HG02759 (cell line): ENCODE measurements at regions not wholly inside any gene's neighbourhood (a gene's known extent, or its start where the extent isn't known, plus 50 kb on each side); places are given as distances from the start of the nearest gene placed in this dataset.

Experiments
- ATAC-seq: cut with Tn5 transposase; IDR thresholded peaks from one replicate; pipeline ENCODE4 v1.9.1; 2021; ENCODE audit warnings: mild to moderate bottlenecking, moderate library complexity; ENCODE audit not compliant: unreplicated experiment

DNA sequence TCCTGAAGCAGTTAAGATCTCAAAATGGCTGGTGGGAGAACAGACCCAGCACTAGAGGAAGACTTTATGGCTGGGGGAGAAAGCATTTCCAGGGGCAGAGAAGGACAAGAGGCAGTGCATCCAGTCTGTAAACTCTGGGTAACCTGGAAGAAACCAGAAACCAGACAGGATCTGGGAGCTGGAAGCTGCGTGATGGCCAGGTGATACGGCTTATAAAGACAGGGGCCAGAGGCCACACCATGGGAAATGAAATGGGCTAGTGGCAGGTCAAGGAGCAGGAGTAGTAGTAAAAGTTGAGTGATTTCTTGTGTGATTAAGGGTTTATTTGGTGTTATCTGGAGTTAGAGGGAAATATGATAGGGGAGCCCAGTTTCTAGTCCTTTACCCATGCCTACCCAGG is 144.7 kb upstream of the ARRDC4 start:
- ATAC-seq: no peak

DNA sequence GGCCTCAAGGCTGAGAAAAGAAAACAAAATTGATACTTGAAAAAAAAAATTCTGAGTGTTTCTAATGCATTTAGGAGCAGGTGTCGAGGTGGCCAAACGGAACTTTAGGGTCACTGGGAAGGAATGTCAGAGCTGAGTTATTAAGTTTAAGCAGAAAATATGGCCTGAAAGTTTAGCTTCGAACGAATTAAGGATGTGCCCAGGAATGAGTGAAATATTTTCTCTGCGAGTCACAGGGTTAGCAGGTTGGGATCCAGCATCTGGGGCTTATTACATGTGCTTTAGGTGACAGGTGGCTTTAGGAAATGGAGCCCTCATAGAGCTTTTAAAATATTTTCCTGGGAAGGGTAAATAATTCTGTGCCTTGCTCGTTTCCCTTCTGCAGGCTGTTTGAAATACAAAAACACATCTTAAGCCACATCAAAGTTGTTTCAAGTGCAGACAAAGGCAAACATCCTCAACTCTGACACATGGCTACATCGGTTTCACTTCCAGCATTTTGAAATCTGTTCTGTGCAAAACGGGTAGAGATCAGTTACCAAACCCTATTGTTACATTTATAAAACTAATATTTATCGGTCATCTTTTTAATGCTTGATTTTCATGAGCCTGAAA is 143.1 kb upstream of the ARRDC4 start:
- no peak for ATAC-seq

DNA sequence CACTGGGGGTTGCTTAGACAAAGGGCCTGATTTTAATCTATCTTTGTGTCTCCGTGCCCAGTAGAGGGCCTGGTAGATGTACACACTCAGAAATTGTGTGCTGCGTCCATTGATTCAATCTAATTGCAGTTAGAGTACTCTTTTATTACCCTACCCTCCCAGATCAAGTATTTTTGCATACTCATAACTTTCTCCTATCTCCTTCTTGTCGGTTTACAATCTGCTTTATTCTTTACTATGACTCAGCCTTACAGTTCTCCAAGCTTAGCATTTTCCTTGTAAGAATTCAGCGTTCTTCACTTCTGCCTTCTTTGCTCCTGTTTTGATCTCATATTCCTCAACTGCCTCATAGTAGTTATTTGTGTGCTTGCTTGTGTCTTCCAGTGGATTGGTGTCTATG is 124.5 kb upstream of the ARRDC4 start:
- no peak for ATAC-seq

DNA sequence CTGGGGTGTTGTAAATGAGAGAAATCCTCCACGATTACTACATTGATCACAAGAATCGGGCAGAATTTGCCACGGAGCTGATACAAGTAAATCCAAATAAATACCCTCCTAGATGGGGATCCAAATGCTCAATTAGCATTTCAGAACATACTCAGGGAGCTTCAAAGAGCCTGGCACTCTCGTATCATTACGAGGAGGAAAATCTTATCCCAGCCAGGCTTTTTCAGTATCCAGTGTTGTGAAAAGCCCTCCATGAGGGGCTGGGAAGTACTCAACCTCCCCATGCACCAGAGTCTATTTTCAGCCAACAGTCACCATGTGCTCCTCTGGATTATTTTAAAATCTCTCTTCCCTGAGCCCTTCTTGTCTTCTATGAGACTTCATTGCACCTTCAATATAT is 122.6 kb upstream of the ARRDC4 start:
- ATAC-seq: no peak

DNA sequence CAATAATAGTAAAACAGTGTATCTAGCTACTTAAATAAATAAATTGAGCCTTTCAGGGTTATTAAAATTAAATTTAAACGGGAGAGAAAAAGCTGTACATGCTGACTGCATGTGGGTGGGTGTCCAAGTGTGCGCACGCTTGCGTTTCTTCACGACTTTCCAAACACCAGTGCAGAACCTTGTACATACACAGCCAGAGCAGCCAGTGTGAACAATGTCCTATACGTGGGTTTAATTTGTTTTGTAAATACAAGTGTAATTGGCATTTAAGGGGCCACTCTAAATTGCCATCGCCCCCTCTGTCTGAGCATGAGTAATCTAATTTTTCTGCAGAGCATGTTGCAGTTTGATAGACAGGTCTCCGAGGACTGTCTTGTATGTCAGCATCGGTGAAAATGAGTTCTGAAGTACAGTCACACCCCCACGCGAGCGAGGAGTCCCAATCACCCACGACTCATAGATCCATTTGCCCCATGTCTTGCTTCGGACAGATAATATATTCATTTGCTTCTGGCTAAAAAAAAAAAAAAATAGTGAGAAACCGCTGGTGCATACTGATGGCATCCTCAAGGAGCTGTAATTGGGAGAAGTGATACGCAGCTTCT is 121.8 kb upstream of the ARRDC4 start:
- no peak for ATAC-seq

DNA sequence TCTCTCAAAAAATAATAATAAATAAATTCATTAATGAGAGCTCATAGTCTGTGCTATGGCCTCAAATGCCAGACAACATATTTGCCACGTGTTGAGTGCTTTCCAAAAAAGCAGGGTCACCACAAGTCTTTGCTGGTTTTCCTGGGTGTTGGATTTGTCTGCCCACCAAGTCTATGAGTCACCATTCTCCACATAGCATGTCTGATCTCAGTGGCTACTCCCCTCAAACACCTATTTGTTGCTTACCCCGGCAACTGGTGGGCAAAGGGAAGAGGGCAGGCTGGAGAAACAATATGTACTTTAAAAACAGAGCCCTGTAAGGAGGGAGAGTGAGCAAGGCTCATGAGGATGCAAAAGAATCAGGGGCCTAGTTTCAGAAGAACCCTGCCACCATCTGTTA is 120.0 kb upstream of the ARRDC4 start:
- ATAC-seq: no peak

DNA sequence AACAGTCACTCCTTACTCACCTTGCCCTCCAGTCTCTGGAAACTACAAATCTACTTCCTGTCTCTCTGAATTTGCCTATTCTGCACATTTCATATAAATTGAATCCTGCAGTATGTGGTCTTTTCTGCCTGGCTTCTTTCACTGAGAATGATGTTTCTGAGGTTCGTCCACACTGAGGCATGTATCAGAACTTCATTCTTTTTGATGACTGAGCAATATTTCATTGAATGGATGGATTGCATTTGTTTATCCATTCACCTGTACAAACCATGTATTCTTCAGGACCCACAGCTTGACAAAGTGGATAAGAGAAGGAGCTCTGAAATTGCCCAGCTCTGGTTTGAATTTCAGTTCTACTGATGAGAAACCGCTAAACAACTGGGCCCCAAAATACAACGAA is 118.9 kb upstream of the ARRDC4 start:
- ATAC-seq: no peak

DNA sequence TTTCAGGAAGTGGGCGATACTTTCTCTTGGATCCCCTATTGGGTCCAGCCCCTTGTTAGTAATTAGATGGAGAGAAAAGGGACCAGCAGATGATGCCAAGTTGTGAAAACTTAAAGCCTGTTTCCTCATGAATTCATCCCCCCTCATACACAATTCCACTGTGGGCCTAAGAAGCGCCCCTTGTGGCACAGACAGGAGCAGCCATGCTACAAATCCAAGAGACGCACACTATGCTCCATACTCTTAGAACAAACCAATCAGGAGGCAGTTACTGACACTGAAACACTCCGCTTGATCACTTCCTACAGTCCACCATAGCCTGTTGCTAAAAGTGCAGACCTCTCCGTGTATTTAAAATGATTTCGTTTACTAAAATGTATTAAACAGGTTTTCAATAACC is 111.3 kb upstream of the ARRDC4 start:
- ATAC-seq: no peak

DNA sequence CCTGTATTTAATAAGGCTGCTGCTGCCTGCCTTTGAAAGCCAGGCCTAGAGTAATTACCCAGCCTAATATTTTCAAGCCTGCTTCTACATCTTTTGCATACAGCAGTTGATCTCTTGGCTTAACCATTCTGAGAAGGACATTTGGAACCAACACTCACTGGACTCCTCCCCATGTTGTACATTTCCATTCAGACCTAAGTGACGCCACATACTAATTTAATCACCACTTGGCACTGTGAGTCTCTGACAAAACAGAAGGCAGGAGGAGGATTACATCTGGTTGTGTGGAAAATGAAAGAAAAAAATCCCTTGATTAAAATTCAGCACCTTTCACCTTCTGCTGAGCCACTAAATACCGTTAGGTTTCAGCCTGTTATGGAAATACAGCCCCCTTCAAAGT is 102.2 kb upstream of the ARRDC4 start:
- ATAC-seq: no peak

DNA sequence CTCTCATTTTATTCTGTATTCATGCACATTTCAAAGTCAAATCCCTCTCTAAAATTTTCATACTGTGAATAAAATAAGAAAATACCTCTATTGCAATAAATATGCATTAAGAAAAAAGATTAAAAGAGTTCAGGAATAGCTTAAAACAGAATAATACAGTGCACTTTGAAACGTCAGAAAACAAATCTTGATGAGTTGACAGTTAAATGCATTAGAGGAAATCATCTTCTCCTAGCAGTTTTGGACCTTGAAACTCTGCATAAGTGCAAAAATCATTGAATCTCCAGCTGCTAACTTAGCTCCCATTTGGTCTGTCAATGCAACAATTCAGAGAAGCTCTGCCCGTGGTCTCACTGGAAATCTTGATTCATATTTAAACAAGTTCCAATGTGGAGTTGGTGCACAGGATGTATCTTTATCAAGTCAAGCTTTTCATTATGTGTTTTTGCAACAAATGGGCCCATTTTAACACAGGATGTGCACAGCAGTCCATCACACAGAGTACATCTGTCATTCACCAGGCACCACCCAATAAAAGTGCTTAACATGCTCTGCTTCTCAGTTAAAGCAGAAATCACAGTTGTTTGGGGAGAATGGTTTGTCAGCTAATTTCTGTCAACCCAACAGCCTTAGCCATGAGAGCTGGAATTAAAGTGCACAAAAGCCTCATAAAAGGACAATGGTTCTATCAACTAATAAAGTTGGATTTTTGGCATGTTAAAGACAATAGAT is 98.8 kb upstream of the ARRDC4 start:
- ATAC-seq: no peak

DNA sequence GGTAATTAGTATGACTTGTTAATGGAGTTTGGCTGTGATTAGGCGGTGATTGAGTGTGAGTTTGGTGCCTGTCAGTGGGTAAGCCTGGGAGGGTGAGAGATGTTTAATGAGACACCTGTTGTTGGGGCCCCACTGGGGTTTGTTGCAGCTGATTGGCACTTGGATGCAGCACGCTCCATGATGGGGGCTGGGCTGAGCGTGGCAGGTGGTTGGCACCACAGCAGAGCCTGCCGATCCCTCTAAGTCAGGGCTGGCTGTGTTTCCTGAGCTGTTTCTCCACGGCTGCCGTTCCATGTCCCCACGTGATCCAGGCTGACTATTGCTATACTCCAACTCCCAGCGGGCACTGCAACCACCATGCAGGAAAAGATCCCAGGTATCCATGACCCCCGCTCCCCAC is 93.5 kb upstream of the ARRDC4 start:
- ATAC-seq: no peak

DNA sequence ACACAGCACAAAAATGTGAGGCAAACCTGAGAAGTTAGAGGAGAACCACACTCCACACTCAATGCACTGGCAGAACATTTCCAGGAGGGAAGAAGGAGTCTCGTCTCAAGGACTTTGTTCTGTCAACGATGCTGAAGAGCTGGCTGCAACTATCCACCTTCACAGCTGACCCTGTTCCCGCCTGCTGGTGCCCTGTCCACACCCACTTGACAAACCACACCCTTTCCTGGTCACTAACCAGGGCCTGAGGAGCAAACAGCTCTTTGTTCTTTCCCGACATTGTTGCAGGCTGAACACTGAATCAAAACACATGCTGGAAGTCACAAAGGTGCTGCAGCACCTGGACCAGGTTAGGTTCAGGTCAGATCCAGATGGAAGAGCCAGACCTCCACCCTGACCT is 92.6 kb upstream of the ARRDC4 start:
- ATAC-seq: no peak

DNA sequence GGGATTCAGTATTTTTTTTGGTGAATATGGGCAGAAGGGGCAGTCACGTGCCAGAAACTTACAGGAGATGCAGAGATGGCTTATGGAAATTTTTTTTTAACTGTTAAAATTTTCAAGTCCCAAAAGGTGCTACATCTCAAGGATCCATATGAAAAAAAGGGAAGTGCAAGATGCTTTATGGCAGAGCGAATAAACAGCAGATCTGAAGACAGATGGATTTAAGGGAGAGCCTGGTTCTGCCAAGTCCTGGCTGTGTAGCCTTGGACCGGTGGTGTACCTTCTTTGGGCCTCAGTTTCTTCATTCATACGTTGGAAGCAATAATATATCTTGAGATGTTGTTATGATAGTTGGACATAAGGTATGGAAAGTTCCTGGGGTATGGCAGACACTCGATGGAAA is 91.5 kb upstream of the ARRDC4 start:
- no peak for ATAC-seq

DNA sequence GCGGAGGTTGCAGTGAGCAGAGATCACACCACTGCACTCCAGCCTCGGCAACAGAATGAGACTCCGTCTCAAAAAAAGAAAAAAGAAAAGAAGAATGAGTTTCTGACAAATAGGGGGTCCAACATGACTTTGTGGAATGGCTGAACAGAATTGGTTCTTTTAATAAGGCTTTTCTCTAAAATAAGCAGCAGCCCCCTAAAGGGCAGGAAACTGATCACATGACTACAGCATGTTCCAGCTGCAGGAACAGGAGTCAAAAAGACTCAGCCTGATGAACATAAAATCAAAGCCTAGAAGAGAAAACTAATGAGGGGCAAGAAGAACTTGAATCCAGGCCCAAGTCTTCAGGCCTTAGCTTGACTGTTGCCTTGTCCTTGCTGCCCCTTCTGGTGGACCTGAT is 89.7 kb upstream of the ARRDC4 start:
- no peak for ATAC-seq

DNA sequence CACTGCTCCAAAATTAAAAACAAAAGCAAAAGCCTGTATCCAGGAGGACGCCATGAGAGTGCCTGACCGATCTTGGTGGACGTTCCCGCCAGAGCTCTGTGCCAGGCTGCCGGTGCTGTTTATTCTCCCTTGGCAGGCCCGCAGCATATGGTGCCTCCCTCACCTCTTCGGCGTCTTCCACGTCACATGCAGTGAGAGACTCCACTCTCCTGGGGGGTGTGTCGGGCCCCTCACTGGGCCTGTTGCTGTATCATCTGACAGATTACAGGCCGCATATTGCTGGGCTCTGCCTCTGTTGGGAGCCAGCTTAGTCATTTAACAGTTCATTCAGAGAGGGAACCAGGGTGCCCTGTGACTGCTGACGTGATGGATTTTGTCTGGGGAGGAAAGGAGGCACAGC is 86.4 kb upstream of the ARRDC4 start:
- ATAC-seq: no peak

DNA sequence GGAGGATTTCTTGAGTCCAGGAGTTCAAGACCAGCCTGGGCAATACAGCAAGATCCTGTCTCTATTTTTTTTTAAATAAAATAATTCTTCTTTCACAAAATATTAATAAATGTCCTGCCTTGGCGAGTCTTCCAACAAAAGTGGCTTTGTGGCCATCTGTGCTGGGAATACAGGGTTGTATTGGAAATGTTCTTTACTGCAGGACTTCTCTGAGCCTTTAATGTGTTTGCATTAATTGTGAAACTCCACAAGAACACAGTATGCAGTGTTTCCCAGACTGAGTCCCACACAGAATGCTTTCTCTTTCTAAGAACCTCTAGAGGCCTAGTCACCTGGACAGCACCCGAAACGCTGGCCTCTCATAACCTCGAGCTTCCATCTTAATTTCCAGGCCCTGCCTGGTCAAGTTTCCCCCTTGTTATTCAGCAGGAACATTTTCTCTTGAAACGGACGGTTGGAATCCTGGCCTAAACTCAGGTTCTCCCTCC is 85.4 kb upstream of the ARRDC4 start:
- no peak for ATAC-seq

DNA sequence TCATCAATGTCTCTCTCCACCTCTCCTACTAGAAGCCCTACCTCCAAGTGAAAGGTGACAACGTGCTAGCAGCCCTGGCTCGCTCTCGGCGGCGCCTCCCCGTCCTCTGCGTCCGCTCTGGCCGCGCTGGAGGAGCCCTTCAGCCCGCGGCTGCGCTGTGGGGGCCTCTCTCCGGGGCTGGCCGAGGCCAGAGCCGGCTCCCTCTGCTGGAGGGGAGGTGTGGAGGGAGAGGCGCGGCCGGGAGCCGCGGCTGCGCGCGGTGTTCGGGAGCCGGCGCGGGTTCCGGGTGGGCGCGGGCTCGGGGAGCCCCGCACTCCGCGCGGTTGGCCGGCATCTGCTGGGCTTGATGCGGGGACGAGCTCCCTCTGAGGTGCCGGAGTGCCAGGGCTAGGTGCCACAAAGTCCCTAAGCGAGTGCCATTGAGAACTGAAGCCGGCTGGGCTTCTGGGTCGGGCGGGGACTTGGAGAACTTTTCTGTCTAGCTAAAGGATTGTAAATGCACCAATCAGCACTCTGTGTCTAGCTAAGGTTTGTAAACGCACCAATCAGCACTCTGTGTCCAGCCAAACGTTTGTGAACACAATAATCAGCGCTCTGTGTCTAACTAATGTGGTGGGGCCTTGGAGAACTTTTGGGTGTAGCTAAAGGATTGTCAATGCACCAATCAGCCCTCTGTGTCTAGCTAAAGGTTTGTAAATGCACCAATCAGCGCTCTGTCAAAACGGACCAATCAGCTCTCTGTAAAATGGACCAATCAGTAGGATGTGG is 84.8 kb upstream of the ARRDC4 start:
- no peak for ATAC-seq

DNA sequence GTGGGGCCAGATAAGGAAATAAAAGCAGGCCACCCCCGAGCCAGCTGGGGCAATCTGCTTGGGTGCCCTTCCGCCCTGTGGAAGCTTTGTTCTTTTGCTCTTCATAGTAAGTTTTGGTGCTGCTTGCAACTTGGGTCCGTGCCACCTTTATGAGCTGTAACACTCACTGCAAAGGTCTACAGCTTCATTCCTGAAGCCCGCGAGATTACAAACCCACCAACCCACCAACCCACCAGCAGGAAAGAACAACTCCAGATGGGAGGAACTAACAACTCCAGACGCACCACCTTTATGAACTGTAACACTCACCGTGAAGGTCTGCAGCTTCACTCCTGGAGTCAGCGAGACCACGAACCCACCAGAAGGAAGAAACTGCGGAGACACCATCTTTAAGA is 84.2 kb upstream of the ARRDC4 start:
- ATAC-seq: no peak

DNA sequence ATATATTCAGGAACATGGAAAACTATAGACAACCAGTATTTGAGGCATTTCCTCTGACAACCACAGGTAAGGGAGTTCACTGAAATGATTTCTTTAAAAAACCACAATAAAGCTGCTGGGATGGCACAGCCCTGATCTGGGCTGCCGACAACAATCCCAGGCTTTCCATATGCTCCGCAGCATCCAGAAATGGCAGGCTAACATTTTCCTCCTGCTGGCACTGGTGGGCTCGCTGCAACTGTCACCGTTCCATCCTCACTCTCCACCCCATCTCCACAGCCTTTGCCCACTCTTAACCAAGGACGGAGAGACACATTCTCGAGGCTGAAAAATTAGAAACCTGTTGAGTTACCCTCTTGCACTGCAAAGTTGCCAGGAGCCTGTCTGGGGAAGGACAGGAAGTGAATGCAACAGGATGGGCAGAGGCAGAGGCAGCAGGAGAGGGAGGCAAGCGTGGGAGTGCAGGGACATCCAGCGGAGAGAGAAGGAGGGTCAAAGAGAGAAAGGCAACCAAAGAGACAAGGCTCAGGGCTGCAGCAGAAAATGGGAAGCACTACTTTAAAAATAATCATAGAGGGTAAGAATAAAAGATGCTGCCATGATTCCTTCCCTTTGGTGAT is 79.0 kb upstream of the ARRDC4 start:
- ATAC-seq: no peak

DNA sequence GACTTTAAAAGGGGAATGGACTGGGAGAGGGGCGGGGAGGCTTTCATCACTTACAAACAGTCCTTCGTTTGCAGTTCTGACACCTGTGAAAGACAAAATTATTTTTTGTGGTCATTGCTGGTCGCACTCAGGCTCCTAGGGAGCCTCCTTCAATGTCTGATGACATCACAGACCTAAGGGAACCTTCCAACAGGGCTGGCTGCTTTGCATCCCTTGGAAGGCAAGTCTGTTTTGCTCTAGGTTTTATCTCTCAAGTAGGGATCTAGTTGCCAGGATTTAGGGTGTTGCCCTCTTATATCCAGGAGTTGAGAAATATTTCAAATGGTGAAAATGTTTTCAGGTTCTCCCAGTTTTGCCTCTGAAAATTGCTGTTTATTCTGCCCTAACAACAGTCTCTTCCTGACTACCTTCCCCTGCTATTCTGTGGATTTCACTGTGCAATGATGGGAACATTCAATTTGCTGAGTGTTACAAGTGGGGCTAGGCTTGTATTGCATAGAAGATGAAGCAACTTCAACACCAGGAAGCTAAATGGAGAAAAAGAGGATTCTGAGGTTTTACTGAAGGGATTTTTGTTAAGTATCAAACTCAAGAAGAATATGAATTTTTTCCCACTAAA is 75.9 kb upstream of the ARRDC4 start:
- ATAC-seq: no peak

DNA sequence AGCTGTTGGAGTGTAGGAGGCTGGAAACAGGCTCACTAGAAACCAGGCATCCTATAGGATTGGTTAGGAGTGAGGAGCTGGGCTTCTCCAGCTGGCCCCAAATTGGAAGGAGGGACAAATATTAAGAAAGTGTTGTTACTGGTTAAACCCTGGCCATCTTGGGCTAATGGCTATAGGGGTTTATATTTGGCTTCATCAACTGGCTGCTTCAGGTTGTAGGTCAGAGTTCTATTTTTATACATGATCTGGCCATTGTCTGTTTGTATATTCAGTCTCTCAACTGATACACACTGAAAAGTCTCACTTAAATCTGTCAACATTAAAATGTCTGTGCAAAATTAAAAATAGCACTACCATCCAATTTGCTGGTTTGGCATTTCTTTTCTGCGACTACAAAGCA is 70.2 kb upstream of the ARRDC4 start:
- ATAC-seq: no peak
